NCI-H2107 treated with DMSO at 0.1 percent for 48 hours (cell line): ENCODE measurements at regions not wholly inside any gene's neighbourhood (a gene's known extent, or its start where the extent isn't known, plus 50 kb on each side); places are given as distances from the start of the nearest gene placed in this dataset.

Source experiments
- DNase-seq: peaks from one replicate; lab custom pipeline; 2025; ENCODE audit not compliant: unreplicated experiment; lab: John Stamatoyannopoulos, UW

GRCh38 chr4:177100307-177100706 lies 209.4 kb upstream of the NEIL3 start:
- no peak for DNase-seq

GRCh38 chr4:177103619-177104018 lies 206.1 kb upstream of the NEIL3 start:
- DNase-seq, result no peak

- no peak for DNase-seq
Observed at GRCh38 chr4:177105536-177105935, 204.1 kb upstream of the NEIL3 start.

- DNase-seq, result no peak
Observed at GRCh38 chr4:177107288-177107921, 202.3 kb upstream of the NEIL3 start.

- no peak for DNase-seq
Observed at GRCh38 chr4:177108708-177109107, 201.0 kb upstream of the NEIL3 start.

- no peak for DNase-seq
Observed at GRCh38 chr4:177109769-177110168, 199.9 kb upstream of the NEIL3 start.

- no peak for DNase-seq
Observed at GRCh38 chr4:177116161-177116560, 193.5 kb upstream of the NEIL3 start.

- no peak for DNase-seq
Observed at GRCh38 chr4:177117256-177117655, 192.4 kb upstream of the NEIL3 start.

- no peak for DNase-seq
Observed at GRCh38 chr4:177118596-177118995, 191.1 kb upstream of the NEIL3 start.

GRCh38 chr4:177119021-177119471 lies 190.6 kb upstream of the NEIL3 start:
- no peak for DNase-seq

GRCh38 chr4:177119691-177120090 lies 190.0 kb upstream of the NEIL3 start:
- DNase-seq, result no peak

GRCh38 chr4:177123811-177124210 lies 185.9 kb upstream of the NEIL3 start:
- DNase-seq, result no peak

- no peak for DNase-seq
Observed at GRCh38 chr4:177124349-177125064, 185.2 kb upstream of the NEIL3 start.

- no peak for DNase-seq
Observed at GRCh38 chr4:177125656-177126055, 184.0 kb upstream of the NEIL3 start.

GRCh38 chr4:177127658-177128057 lies 182.0 kb upstream of the NEIL3 start:
- DNase-seq, result no peak

- no peak for DNase-seq
Observed at GRCh38 chr4:177128306-177128705, 181.4 kb upstream of the NEIL3 start.

GRCh38 chr4:177131736-177132135 lies 177.9 kb upstream of the NEIL3 start:
- no peak for DNase-seq

GRCh38 chr4:177147668-177148067 lies 162.0 kb upstream of the NEIL3 start:
- DNase-seq, result no peak

GRCh38 chr4:177155454-177155853 lies 154.2 kb upstream of the NEIL3 start:
- DNase-seq, result no peak

GRCh38 chr4:177159600-177159999 lies 150.1 kb upstream of the NEIL3 start:
- DNase-seq, result no peak

- DNase-seq, result no peak
Observed at GRCh38 chr4:177161781-177162180, 147.9 kb upstream of the NEIL3 start.

GRCh38 chr4:177163532-177163931 lies 146.1 kb upstream of the NEIL3 start:
- no peak for DNase-seq

- DNase-seq, result no peak
Observed at GRCh38 chr4:177171588-177171987, 138.1 kb upstream of the NEIL3 start.
